A549 (cell line): ENCODE measurements at regions not wholly inside any gene's neighbourhood (a gene's known extent, or its start where the extent isn't known, plus 50 kb on each side); places are given as distances from the start of the nearest gene placed in this dataset.

Experiments
- ATAC-seq, 2 experiments: fragments of 200-7000 bp in 1 of 2; fragments of >200 bp in 1 of 2; cut with Nextera tagmentation in 1 of 2; cut with Tn5 transposase in 1 of 2; 3 replicates each; pipeline versions ENCODE4 v1.8.0 to v1.9.1; 2018 to 2020; ENCODE audit warnings: mild to moderate bottlenecking in 1 of 2, moderate library complexity in 1 of 2
- CTCF ChIA-PET: fragments of 300-600 bp; sonication (Branson Sonifier 250); formaldehyde crosslinking; extraction: SDS; loops from one replicate; lab custom pipeline; 2021; ENCODE audit warnings: antibody characterized with exemption, inconsistent platforms; lab: Yijun Ruan, JAX
- POLR2A ChIA-PET: fragments of 350-600 bp; formaldehyde crosslinking; extraction: SDS; loops from one replicate; lab custom pipeline; 2021; ENCODE audit warnings: antibody characterized with exemption, inconsistent platforms; lab: Yijun Ruan, JAX
- DNase-seq, 2 experiments: peaks; one replicate each; pipeline versions ENCODE4 v3.0.0 to v3.0.0-alpha.2; 2011 to 2016; ENCODE audit warnings: low read depth in 1 of 2, low spot score in 1 of 2
- FAIRE-seq: peaks from 2 replicates; lab custom pipeline; 2011; peaks lifted over from hg19 to GRCh38; lab: Jason Lieb, UNC
- H3K27ac ChIP-seq, 2 experiments: fragments of >200 bp; sonication (Bioruptor Twin); formaldehyde crosslinking; 3 replicates each; pipeline ENCODE4 v1.5.1; 2016 to 2017
- H3K4me1 ChIP-seq: fragments of >200 bp; sonication (Bioruptor Twin); formaldehyde crosslinking; 3 replicates; pipeline ENCODE4 v1.6.1; 2016
- H3K4me2 ChIP-seq: fragments of >200 bp; sonication (Bioruptor Twin); formaldehyde crosslinking; 3 replicates; pipeline ENCODE4 v1.6.1; 2016
- H3K4me3 ChIP-seq: fragments of >200 bp; sonication (Bioruptor Twin); formaldehyde crosslinking; 3 replicates; pipeline ENCODE4 v1.5.1; 2016
- H3K9me3 ChIP-seq: fragments of >200 bp; sonication (Bioruptor Twin); formaldehyde crosslinking; 3 replicates; pipeline ENCODE4 v1.6.1; 2016
- CBX8 ChIP-seq: fragments of 200-600 bp; sonication (generic); IDR thresholded peaks from 2 replicates; pipeline ENCODE4 v1.6.1; 2016
- EHF ChIP-seq: fragments of 250-450 bp; sonication (Bioruptor Pico); IDR thresholded peaks from 2 replicates; pipeline ENCODE4 v1.5.0; 2020; ENCODE audit warnings: mild to moderate bottlenecking
- HDAC2 ChIP-seq: fragments of 200-600 bp; sonication (generic); IDR thresholded peaks from 2 replicates; pipeline ENCODE4 v1.6.1; 2016
- HEYL ChIP-seq: fragments of 250-450 bp; sonication (Bioruptor Pico); IDR thresholded peaks from 2 replicates; pipeline ENCODE4 v1.8.0; 2021; ENCODE audit warnings: mild to moderate bottlenecking, moderate library complexity
- HOXA7 ChIP-seq: fragments of 250-450 bp; sonication (Bioruptor Pico); IDR thresholded peaks from 2 replicates; pipeline ENCODE4 v1.5.0; 2020; ENCODE audit warnings: mild to moderate bottlenecking, moderate library complexity
- JUN ChIP-seq, 2 experiments: fragments of >200 bp; sonication (Bioruptor Twin); formaldehyde crosslinking; IDR thresholded peaks; 2 replicates in 1 of 2; 3 replicates in 1 of 2; pipeline ENCODE4 v1.6.1; 2016 to 2017
- KDM1A ChIP-seq: fragments of 200-600 bp; sonication (generic); IDR thresholded peaks from 2 replicates; pipeline ENCODE4 v1.6.1; 2016; ENCODE audit warnings: low read depth, mild to moderate bottlenecking
- MAFK ChIP-seq: fragments of 450-650 bp; IDR thresholded peaks from 2 replicates; pipeline ENCODE4 v1.6.1; 2014; ENCODE audit not compliant: partially characterized antibody
- NPAS2 ChIP-seq: fragments of 250-450 bp; sonication (Bioruptor Pico); IDR thresholded peaks from 2 replicates; pipeline ENCODE4 v1.8.0; 2022; ENCODE audit warnings: mild to moderate bottlenecking, moderate library complexity, borderline replicate concordance
- RAD21 ChIP-seq, 2 experiments: fragments of >200 bp in 1 of 2; sonication (Bioruptor Twin) in 1 of 2; formaldehyde crosslinking in 1 of 2; IDR thresholded peaks in 1 of 2; conservative IDR thresholded peaks in 1 of 2; 2 replicates in 1 of 2; 3 replicates in 1 of 2; pipeline ENCODE4 v1.6.1; 2012 to 2018; ENCODE audit warnings: inconsistent platforms in 1 of 2
- ZFP36 ChIP-seq: fragments of 450-650 bp; IDR thresholded peaks from 2 replicates; pipeline ENCODE4 v1.6.1; 2014; ENCODE audit warnings: borderline replicate concordance; ENCODE audit not compliant: partially characterized antibody
- small RNA-seq, 6 experiments: library from RNA; depleted of rRNA; stranded (forward); fragments of <200 nt; gene quantifications; one replicate each; pipeline ENCODE3, GENCODE V24; 2012
- TF ChIP-seq, protein P1 (sequence below): fragments of 250-450 bp; sonication (Bioruptor Pico); IDR thresholded peaks from 2 replicates; pipeline ENCODE4 v1.5.0; 2021; ENCODE audit warnings: mild to moderate bottlenecking, moderate library complexity, borderline replicate concordance
- TF ChIP-seq, protein P2 (sequence below): fragments of >200 bp; sonication (Bioruptor Twin); formaldehyde crosslinking; IDR thresholded peaks from 2 replicates; pipeline ENCODE4 v1.6.1; 2016

DNA sequence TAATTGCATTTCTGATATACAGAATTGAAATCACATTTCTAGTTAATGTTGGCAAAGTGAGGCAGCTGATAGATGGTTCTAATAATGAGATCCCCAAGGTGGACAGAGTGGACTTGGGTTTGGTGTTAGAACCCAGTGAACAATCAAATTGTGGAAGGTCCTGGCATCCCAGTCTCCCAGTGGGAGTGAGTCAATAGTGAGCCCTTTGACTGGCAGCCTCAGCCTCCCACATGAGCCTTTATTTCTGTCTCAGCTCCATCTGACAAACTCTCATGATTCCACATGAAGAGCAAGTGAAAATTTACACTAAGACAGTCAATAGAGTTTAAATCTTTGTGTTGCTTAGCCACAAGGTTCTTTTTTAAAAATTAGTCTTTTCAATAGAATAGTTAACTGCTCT lies 56.7 kb upstream of the MYO3A start:
- ChIA-PET CTCF (interaction anchor here (3.8 kb wide), 1 partner anchor 392 kb away, joined by 45 read pairs; no protein-coding TSS in a partner anchor), POLR2A (no interaction called here)
- no peak for DNase-seq
- no peaks in the 10 kb centered on the region for H3K4me1 ChIP-seq
- H3K4me2 ChIP-seq = no peak overlapping the region
- no peak overlapping the region for H3K27ac ChIP-seq
- TF ChIP-seq HDAC2 = no peak
- no peak for TF ChIP-seq CBX8
- TF ChIP-seq EHF = no peak
- TF ChIP-seq RAD21 (conservative IDR thresholded peaks at IDR 0.05 in 1 of 2, IDR thresholded peaks at IDR 0.05 in 1 of 2) = no peak
- no peak for TF ChIP-seq HEYL (CRISPR knock-in tag)
- no peak for TF ChIP-seq NPAS2 (CRISPR knock-in tag)
- no peak for TF ChIP-seq KDM1A
- TF ChIP-seq, protein P1, sequence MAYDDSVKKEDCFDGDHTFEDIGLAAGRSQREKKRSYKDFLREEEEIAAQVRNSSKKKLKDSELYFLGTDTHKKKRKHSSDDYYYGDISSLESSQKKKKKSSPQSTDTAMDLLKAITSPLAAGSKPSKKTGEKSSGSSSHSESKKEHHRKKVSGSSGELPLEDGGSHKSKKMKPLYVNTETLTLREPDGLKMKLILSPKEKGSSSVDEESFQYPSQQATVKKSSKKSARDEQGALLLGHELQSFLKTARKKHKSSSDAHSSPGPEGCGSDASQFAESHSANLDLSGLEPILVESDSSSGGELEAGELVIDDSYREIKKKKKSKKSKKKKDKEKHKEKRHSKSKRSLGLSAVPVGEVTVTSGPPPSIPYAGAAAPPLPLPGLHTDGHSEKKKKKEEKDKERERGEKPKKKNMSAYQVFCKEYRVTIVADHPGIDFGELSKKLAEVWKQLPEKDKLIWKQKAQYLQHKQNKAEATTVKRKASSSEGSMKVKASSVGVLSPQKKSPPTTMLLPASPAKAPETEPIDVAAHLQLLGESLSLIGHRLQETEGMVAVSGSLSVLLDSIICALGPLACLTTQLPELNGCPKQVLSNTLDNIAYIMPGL (CRISPR knock-in tag) = no peak
- TF ChIP-seq MAFK = no peak
- no peak for TF ChIP-seq JUN (IDR thresholded peaks at IDR 0.05)
- TF ChIP-seq, protein P2, sequence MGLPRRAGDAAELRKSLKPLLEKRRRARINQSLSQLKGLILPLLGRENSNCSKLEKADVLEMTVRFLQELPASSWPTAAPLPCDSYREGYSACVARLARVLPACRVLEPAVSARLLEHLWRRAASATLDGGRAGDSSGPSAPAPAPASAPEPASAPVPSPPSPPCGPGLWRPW = no peak
- TF ChIP-seq ZFP36 = no peak
- TF ChIP-seq HOXA7 (CRISPR knock-in tag) = no peak
- TF ChIP-seq, all 56 proteins: peak for 0
- Histone ChIP-seq H3K9me3 (no peaks in the 10 kb centered on the region), H3K4me3 (no peak overlapping the region)
- no peak for ATAC-seq
- no peak for FAIRE-seq

Small RNA genes in the stretch of these regions (small RNA-seq; reads per million reads assigned to genes)
- 0 reads per million in 6 experiments for gene RNA5SP306
- 0 reads per million in 6 experiments for gene RNU6-632P
